ENCODE measurements at regions not wholly inside any gene's neighbourhood (a gene's known extent, or its start where the extent isn't known, plus 50 kb on each side); places are given as distances from the start of the nearest gene placed in this dataset.
"Not testable (repeated sequence)": the region's sequence is repeated elsewhere in the genome, so short reads cannot be mapped to it uniquely, and the experiment has no call there.

DNA sequence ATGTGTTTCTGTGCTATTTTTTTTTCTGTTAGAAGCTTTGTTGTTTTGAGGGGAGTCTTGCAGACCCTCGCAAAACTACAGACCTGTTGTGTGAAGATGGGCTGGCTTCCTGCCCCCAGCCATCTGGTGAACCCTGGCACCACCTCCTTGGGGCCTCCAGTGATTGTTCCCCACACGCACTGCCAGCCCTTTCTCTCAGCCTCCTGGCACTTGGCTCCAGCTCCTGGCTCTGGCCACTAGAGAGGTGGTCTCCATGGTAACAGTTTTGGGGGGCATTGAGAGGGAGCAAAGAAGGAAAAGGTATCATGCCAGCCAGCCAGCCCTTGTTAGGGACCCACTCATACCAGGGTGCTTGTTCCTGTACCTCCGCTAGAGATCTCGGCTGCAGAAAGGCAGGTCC, 176.4 kb upstream of the RPH3A start:
- H3K36me3 ChIP-seq (ENCODE audit: control insufficient read depth in 4 of 4, insufficient read depth in 4 of 4, low read length in 3 of 4), result no peaks in the 10 kb centered on the region
- H3K4me1 ChIP-seq (ENCODE audit: control extremely low read depth in 1 of 4, control insufficient read depth in 4 of 4, insufficient read depth in 4 of 4, low read length in 3 of 4), result no peaks in the 10 kb centered on the region
- POLR2A ChIA-PET, result no interaction called here
- no peak overlapping the region for H3K4me3 ChIP-seq (ENCODE audit: control insufficient read depth in 1 of 7, extremely low read depth in 1 of 7, insufficient read depth in 4 of 7, low read depth in 2 of 7, low read length in 6 of 7)
- WGBS (ENCODE audit: insufficient coverage), result 83% methylated on average over 1 of the region's 4 CpGs
- no peak for DNase-seq
- H3K9me3 ChIP-seq (ENCODE audit: control extremely low read depth in 1 of 5, control insufficient read depth in 4 of 5, insufficient read depth in 2 of 5, low read depth in 1 of 5, low read length in 4 of 5), result peaks cover 0 to 2% (median 0%) of the 10 kb centered on the region in 5 experiments
- no peak overlapping the region for H3K27ac ChIP-seq (ENCODE audit: insufficient read depth in 1 of 2, low read depth in 1 of 2, low read length in 2 of 2, poor library complexity in 1 of 2, severe bottlenecking in 2 of 2)
- peaks cover 0 to 18% (median 14%) of the 10 kb centered on the region in 5 experiments for H3K27me3 ChIP-seq (replicated peaks in 2 of 5; ENCODE audit: control insufficient read depth in 4 of 5, insufficient read depth in 5 of 5, low read length in 4 of 5)
- CTCF ChIA-PET, result no interaction called here

DNA sequence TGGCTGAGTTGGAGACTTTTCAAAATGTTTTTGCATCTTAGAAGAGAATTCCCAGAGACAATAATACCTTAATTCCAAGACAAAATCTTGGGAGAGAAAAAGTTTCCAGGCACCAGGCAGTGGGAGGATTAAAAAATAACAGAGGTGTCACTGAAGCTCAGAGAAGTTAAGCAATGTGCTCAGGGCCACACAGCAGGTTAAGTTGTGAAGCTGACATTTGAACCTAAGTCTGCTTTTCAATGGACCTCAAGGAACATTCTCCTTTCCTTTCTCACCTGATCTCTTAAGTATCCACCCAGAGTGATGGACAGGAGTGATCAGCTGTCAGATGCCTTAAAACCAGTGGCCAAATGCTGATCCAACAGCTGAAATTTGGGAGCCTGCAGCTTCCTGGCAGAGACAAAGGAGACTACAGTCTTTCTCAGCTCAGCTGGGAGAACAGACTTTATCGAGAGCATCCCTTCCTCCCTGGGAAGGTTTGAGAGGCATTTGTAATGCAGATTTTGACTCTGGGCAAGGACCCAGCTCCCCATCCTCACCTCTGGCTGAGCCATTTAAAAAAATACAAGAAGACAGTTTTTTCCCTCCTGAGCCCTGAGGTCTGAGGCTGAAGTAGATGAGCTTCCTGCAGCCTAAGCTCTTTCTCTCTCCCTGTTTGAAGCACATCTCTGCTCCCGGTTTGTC, 174.9 kb upstream of the RPH3A start:
- no peak overlapping the region for H3K27ac ChIP-seq (ENCODE audit: insufficient read depth in 1 of 2, low read depth in 1 of 2, low read length in 2 of 2, poor library complexity in 1 of 2, severe bottlenecking in 2 of 2)
- POLR2A ChIA-PET, result no interaction called here
- H3K27me3 ChIP-seq (replicated peaks in 2 of 5; ENCODE audit: control insufficient read depth in 4 of 5, insufficient read depth in 5 of 5, low read length in 4 of 5), result peaks cover 0 to 18% (median 14%) of the 10 kb centered on the region in 5 experiments
- H3K36me3 ChIP-seq (ENCODE audit: control insufficient read depth in 4 of 4, insufficient read depth in 4 of 4, low read length in 3 of 4), result no peaks in the 10 kb centered on the region
- no peak for DNase-seq
- H3K4me1 ChIP-seq (ENCODE audit: control extremely low read depth in 1 of 4, control insufficient read depth in 4 of 4, insufficient read depth in 4 of 4, low read length in 3 of 4), result no peaks in the 10 kb centered on the region
- H3K9me3 ChIP-seq (ENCODE audit: control extremely low read depth in 1 of 5, control insufficient read depth in 4 of 5, insufficient read depth in 2 of 5, low read depth in 1 of 5, low read length in 4 of 5), result peaks cover 0 to 2% (median 0%) of the 10 kb centered on the region in 5 experiments
- 0% methylated on average over 1 of the region's 2 CpGs for WGBS (ENCODE audit: insufficient coverage)
- H3K4me3 ChIP-seq (ENCODE audit: control insufficient read depth in 1 of 7, extremely low read depth in 1 of 7, insufficient read depth in 4 of 7, low read depth in 2 of 7, low read length in 6 of 7), result no peak overlapping the region
- CTCF ChIA-PET, result interaction anchor here (0.9 kb wide), 1 partner anchor 31 kb away, joined by 3 read pairs; no protein-coding TSS in a partner anchor

- H3K27ac ChIP-seq (ENCODE audit: insufficient read depth in 1 of 2, low read depth in 1 of 2, low read length in 2 of 2, poor library complexity in 1 of 2, severe bottlenecking in 2 of 2), result no peak overlapping the region
- peaks cover 0 to 2% (median 0%) of the 10 kb centered on the region in 5 experiments for H3K9me3 ChIP-seq (ENCODE audit: control extremely low read depth in 1 of 5, control insufficient read depth in 4 of 5, insufficient read depth in 2 of 5, low read depth in 1 of 5, low read length in 4 of 5)
- WGBS (ENCODE audit: insufficient coverage), result 21% methylated on average over 3 of the region's 3 CpGs
- DNase-seq, result no peak
- no peak overlapping the region for H3K4me3 ChIP-seq (ENCODE audit: control insufficient read depth in 1 of 7, extremely low read depth in 1 of 7, insufficient read depth in 4 of 7, low read depth in 2 of 7, low read length in 6 of 7)
- CTCF ChIA-PET, result interaction anchor here (0.9 kb wide), 1 partner anchor 31 kb away, joined by 3 read pairs; no protein-coding TSS in a partner anchor
- no peaks in the 10 kb centered on the region for H3K4me1 ChIP-seq (ENCODE audit: control extremely low read depth in 1 of 4, control insufficient read depth in 4 of 4, insufficient read depth in 4 of 4, low read length in 3 of 4)
- peaks cover 0 to 18% (median 14%) of the 10 kb centered on the region in 5 experiments for H3K27me3 ChIP-seq (replicated peaks in 2 of 5; ENCODE audit: control insufficient read depth in 4 of 5, insufficient read depth in 5 of 5, low read length in 4 of 5)
- H3K36me3 ChIP-seq (ENCODE audit: control insufficient read depth in 4 of 4, insufficient read depth in 4 of 4, low read length in 3 of 4), result no peaks in the 10 kb centered on the region
- POLR2A ChIA-PET, result no interaction called here
Measured at GRCh38 chr12:112617153-112617505, 174.4 kb upstream of the RPH3A start.

- 54% methylated on average over 3 of the region's 7 CpGs for WGBS (ENCODE audit: insufficient coverage)
- POLR2A ChIA-PET, result no interaction called here
Measured at GRCh38 chr12:112627851-112628250, 163.7 kb upstream of the RPH3A start.

GRCh38 chr12:112631974-112632373, 159.6 kb upstream of the RPH3A start:
- H3K9me3 ChIP-seq (ENCODE audit: control extremely low read depth in 1 of 5, control insufficient read depth in 4 of 5, insufficient read depth in 2 of 5, low read depth in 1 of 5, low read length in 4 of 5); H3K27me3 ChIP-seq (replicated peaks in 2 of 5; ENCODE audit: control insufficient read depth in 4 of 5, insufficient read depth in 5 of 5, low read length in 4 of 5); H3K4me3 ChIP-seq (ENCODE audit: control insufficient read depth in 1 of 7, extremely low read depth in 1 of 7, insufficient read depth in 4 of 7, low read depth in 2 of 7, low read length in 6 of 7); H3K27ac ChIP-seq (ENCODE audit: insufficient read depth in 1 of 2, low read depth in 1 of 2, low read length in 2 of 2, poor library complexity in 1 of 2, severe bottlenecking in 2 of 2); CTCF ChIA-PET; H3K36me3 ChIP-seq (ENCODE audit: control insufficient read depth in 4 of 4, insufficient read depth in 4 of 4, low read length in 3 of 4); H3K4me1 ChIP-seq (ENCODE audit: control extremely low read depth in 1 of 4, control insufficient read depth in 4 of 4, insufficient read depth in 4 of 4, low read length in 3 of 4); POLR2A ChIA-PET; DNase-seq: not testable (repeated sequence)
- 100% methylated on average over 2 of the region's 2 CpGs for whole genome bisulfite sequencing (ENCODE audit: insufficient coverage)

More at GRCh38 chr12:112627851-112628250, 163.7 kb upstream of the RPH3A start:
- CTCF ChIA-PET, result interaction anchor here (0.6 kb wide), 1 partner anchor 192 kb away, joined by 3 read pairs; no protein-coding TSS in a partner anchor
- Histone ChIP-seq H3K36me3 (ENCODE audit: control insufficient read depth in 4 of 4, insufficient read depth in 4 of 4, low read length in 3 of 4) (no peaks in the 10 kb centered on the region), H3K4me1 (ENCODE audit: control extremely low read depth in 1 of 4, control insufficient read depth in 4 of 4, insufficient read depth in 4 of 4, low read length in 3 of 4) (peaks cover 0 to 6% (median 1%) of the 10 kb centered on the region in 4 experiments), H3K27me3 (replicated peaks in 2 of 5; ENCODE audit: control insufficient read depth in 4 of 5, insufficient read depth in 5 of 5, low read length in 4 of 5) (peaks cover 0 to 3% (median 0%) of the 10 kb centered on the region in 5 experiments), H3K27ac (ENCODE audit: insufficient read depth in 1 of 2, low read depth in 1 of 2, low read length in 2 of 2, poor library complexity in 1 of 2, severe bottlenecking in 2 of 2) (no peak overlapping the region), H3K4me3 (ENCODE audit: control insufficient read depth in 1 of 7, extremely low read depth in 1 of 7, insufficient read depth in 4 of 7, low read depth in 2 of 7, low read length in 6 of 7) (no peak overlapping the region), H3K9me3 (ENCODE audit: control extremely low read depth in 1 of 5, control insufficient read depth in 4 of 5, insufficient read depth in 2 of 5, low read depth in 1 of 5, low read length in 4 of 5) (no peaks in the 10 kb centered on the region)
- DNase-seq, result no peak

GRCh38 chr12:112635036-112635435, 156.5 kb upstream of the RPH3A start:
- no peak overlapping the region for H3K4me3 ChIP-seq (ENCODE audit: control insufficient read depth in 1 of 7, extremely low read depth in 1 of 7, insufficient read depth in 4 of 7, low read depth in 2 of 7, low read length in 6 of 7)
- no CpG with 5 or more reads among the region's 1 CpG for WGBS (ENCODE audit: insufficient coverage)
- POLR2A ChIA-PET, result no interaction called here
- DNase-seq, result no peak
- H3K4me1 ChIP-seq (ENCODE audit: control extremely low read depth in 1 of 4, control insufficient read depth in 4 of 4, insufficient read depth in 4 of 4, low read length in 3 of 4), result no peaks in the 10 kb centered on the region
- H3K36me3 ChIP-seq (ENCODE audit: control insufficient read depth in 4 of 4, insufficient read depth in 4 of 4, low read length in 3 of 4), result no peaks in the 10 kb centered on the region
- CTCF ChIA-PET, result no interaction called here
- H3K27me3 ChIP-seq (replicated peaks in 2 of 5; ENCODE audit: control insufficient read depth in 4 of 5, insufficient read depth in 5 of 5, low read length in 4 of 5), result peaks cover 0 to 8% (median 0%) of the 10 kb centered on the region in 5 experiments
- H3K9me3 ChIP-seq (ENCODE audit: control extremely low read depth in 1 of 5, control insufficient read depth in 4 of 5, insufficient read depth in 2 of 5, low read depth in 1 of 5, low read length in 4 of 5), result no peaks in the 10 kb centered on the region
- H3K27ac ChIP-seq (ENCODE audit: insufficient read depth in 1 of 2, low read depth in 1 of 2, low read length in 2 of 2, poor library complexity in 1 of 2, severe bottlenecking in 2 of 2), result no peak overlapping the region

DNA sequence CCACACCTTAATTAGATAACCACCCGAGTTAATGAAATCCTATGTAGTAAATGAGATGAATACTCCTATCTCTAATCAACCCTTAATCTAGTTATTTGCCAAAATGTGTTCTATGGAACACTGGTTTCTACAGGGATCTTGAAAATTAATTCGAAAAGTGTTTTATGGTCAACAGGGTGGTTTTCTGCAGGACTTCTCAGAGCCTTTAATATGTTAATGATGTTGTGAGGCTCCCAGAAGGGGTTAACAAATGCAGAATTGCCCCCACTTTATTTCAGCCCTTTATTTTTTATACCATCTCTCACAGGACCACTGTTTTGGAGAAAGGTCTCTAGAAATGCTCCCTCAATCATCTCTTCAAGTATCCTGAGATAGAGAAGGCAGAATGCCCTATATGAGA, 153.1 kb upstream of the RPH3A start:
- H3K27ac ChIP-seq (ENCODE audit: insufficient read depth in 1 of 2, low read depth in 1 of 2, low read length in 2 of 2, poor library complexity in 1 of 2, severe bottlenecking in 2 of 2), result no peak overlapping the region
- no peak for DNase-seq
- no peak overlapping the region for H3K4me3 ChIP-seq (ENCODE audit: control insufficient read depth in 1 of 7, extremely low read depth in 1 of 7, insufficient read depth in 4 of 7, low read depth in 2 of 7, low read length in 6 of 7)
- POLR2A ChIA-PET, result no interaction called here
- H3K4me1 ChIP-seq (ENCODE audit: control extremely low read depth in 1 of 4, control insufficient read depth in 4 of 4, insufficient read depth in 4 of 4, low read length in 3 of 4), result no peaks in the 10 kb centered on the region
- no peaks in the 10 kb centered on the region for H3K36me3 ChIP-seq (ENCODE audit: control insufficient read depth in 4 of 4, insufficient read depth in 4 of 4, low read length in 3 of 4)
- peaks cover 0 to 10% (median 6%) of the 10 kb centered on the region in 5 experiments for H3K27me3 ChIP-seq (replicated peaks in 2 of 5; ENCODE audit: control insufficient read depth in 4 of 5, insufficient read depth in 5 of 5, low read length in 4 of 5)
- no peaks in the 10 kb centered on the region for H3K9me3 ChIP-seq (ENCODE audit: control extremely low read depth in 1 of 5, control insufficient read depth in 4 of 5, insufficient read depth in 2 of 5, low read depth in 1 of 5, low read length in 4 of 5)
- WGBS (ENCODE audit: insufficient coverage), result 100% methylated on average over 1 of the region's 2 CpGs
- CTCF ChIA-PET, result no interaction called here

Measured in common myeloid progenitor, CD34-positive (primary cell).